Body of pancreas (tissue), 4 donors: ENCODE measurements at regions not wholly inside any gene's neighbourhood (a gene's known extent, or its start where the extent isn't known, plus 50 kb on each side); places are given as distances from the start of the nearest gene placed in this dataset.

Experiments used
- POLR2A ChIP-seq, 3 donors: fragments of 450-650 bp; IDR thresholded peaks; one replicate each; pipeline ENCODE4 v1.6.1; 2016; ENCODE audit warnings: antibody characterized with exemption in 3 of 3, mild to moderate bottlenecking in 2 of 3
- TF ChIP-seq, protein P1 (sequence below), 7 experiments: fragments of 450-650 bp in 4 of 7; fragments of 200-600 bp in 3 of 7; sonication (generic) in 3 of 7; IDR thresholded peaks; one replicate each; pipeline ENCODE4 v1.5.1; 2016 to 2019; ENCODE audit warnings: antibody characterized with exemption in 7 of 7

DNA sequence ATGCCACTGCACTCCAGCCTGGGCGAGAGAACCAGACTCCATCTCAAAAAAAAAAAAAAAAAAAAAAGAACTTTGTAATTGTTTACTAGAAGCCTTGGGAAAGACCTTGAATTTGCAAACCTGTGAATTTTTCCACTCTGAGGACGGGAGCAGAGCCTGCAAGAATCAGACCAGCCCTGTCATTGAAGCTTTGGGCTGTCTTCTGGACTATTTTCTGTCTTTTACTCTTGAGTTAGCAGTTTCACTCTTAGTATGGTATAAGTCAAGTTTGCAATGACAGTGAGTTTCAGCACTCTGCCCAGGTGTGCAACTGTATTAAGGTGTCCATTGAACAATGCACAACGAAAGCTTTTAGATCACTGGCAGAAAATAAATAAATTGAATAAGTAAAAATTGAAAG is 81.4 kb upstream of the KRAS start:
- no peak for TF ChIP-seq POLR2A (IDR thresholded peaks at IDR 0.05)
- TF ChIP-seq, protein P1, sequence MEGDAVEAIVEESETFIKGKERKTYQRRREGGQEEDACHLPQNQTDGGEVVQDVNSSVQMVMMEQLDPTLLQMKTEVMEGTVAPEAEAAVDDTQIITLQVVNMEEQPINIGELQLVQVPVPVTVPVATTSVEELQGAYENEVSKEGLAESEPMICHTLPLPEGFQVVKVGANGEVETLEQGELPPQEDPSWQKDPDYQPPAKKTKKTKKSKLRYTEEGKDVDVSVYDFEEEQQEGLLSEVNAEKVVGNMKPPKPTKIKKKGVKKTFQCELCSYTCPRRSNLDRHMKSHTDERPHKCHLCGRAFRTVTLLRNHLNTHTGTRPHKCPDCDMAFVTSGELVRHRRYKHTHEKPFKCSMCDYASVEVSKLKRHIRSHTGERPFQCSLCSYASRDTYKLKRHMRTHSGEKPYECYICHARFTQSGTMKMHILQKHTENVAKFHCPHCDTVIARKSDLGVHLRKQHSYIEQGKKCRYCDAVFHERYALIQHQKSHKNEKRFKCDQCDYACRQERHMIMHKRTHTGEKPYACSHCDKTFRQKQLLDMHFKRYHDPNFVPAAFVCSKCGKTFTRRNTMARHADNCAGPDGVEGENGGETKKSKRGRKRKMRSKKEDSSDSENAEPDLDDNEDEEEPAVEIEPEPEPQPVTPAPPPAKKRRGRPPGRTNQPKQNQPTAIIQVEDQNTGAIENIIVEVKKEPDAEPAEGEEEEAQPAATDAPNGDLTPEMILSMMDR (IDR thresholded peaks at IDR 0.05), result no peak
